HG03432 (cell line): ENCODE measurements at regions not wholly inside any gene's neighbourhood (a gene's known extent, or its start where the extent isn't known, plus 50 kb on each side); places are given as distances from the start of the nearest gene placed in this dataset.
"Not testable (repeated sequence)": the region's sequence is repeated elsewhere in the genome, so short reads cannot be mapped to it uniquely, and the experiment has no call there.

Source experiments
- ATAC-seq: cut with Tn5 transposase; IDR thresholded peaks from one replicate; pipeline ENCODE4 v1.9.1; 2021; ENCODE audit warnings: mild to moderate bottlenecking, moderate library complexity; ENCODE audit not compliant: unreplicated experiment

- ATAC-seq, result no peak
Observed at GRCh38 chr16:9337308-9338032, 246.0 kb downstream of the HAPSTR1 start.

GRCh38 chr16:9338068-9338467 lies 246.6 kb downstream of the HAPSTR1 start:
- no peak for ATAC-seq

- no peak for ATAC-seq
Observed at GRCh38 chr16:9338510-9338909, 247.1 kb downstream of the HAPSTR1 start.

- ATAC-seq, result no peak
Observed at GRCh38 chr16:9340526-9341256, 249.2 kb downstream of the HAPSTR1 start.

GRCh38 chr16:9343276-9343675 lies 251.8 kb downstream of the HAPSTR1 start:
- ATAC-seq, result no peak

GRCh38 chr16:9344508-9344907 lies 253.1 kb downstream of the HAPSTR1 start:
- no peak for ATAC-seq

GRCh38 chr16:9345046-9345445 lies 253.6 kb downstream of the HAPSTR1 start:
- ATAC-seq, result no peak

- ATAC-seq, result no peak
Observed at GRCh38 chr16:9345880-9346279, 254.4 kb downstream of the HAPSTR1 start.

- ATAC-seq, result no peak
Observed at GRCh38 chr16:9348912-9349311, 257.5 kb downstream of the HAPSTR1 start.

- not testable (repeated sequence) for ATAC-seq
Observed at GRCh38 chr16:9349373-9349960, 258.0 kb downstream of the HAPSTR1 start.

GRCh38 chr16:9350119-9350799 lies 258.8 kb downstream of the HAPSTR1 start:
- not testable (repeated sequence) for ATAC-seq

GRCh38 chr16:9351440-9351839 lies 260.0 kb downstream of the HAPSTR1 start:
- no peak for ATAC-seq

GRCh38 chr16:9351841-9352434 lies 260.5 kb downstream of the HAPSTR1 start:
- ATAC-seq, result no peak

GRCh38 chr16:9357829-9358228 lies 266.4 kb downstream of the HAPSTR1 start:
- no peak for ATAC-seq

GRCh38 chr16:9360075-9360474 lies 268.6 kb downstream of the HAPSTR1 start:
- ATAC-seq, result no peak

- ATAC-seq, result no peak
Observed at GRCh38 chr16:9362050-9362449, 270.6 kb downstream of the HAPSTR1 start.

- no peak for ATAC-seq
Observed at GRCh38 chr16:9362604-9363003, 271.2 kb downstream of the HAPSTR1 start.

- ATAC-seq, result no peak
Observed at GRCh38 chr16:9363520-9363919, 272.1 kb downstream of the HAPSTR1 start.

GRCh38 chr16:9364721-9365369 lies 273.4 kb downstream of the HAPSTR1 start:
- no peak for ATAC-seq

GRCh38 chr16:9365370-9365728 lies 273.9 kb downstream of the HAPSTR1 start:
- no peak for ATAC-seq
